Activated naive CD8-positive, alpha-beta T cell treated with anti-CD3 and anti-CD28 coated beads, Interleukin-2, amount 10 ng/mL, durations not matched to agents 7 days and 5 days (primary cell): ENCODE measurements at regions not wholly inside any gene's neighbourhood (a gene's known extent, or its start where the extent isn't known, plus 50 kb on each side); places are given as distances from the start of the nearest gene placed in this dataset.

Experiments
- ATAC-seq: fragments of 150-1000 bp; cut with Tn5 transposase; one replicate; pipeline ENCODE4 v1.10.0; 2021; ENCODE audit warnings: low read depth, moderate library complexity
- POLR2A ChIA-PET: fragments of 350-600 bp; sonication (Branson Sonifier 250); formaldehyde crosslinking; loops from one replicate; lab custom pipeline; 2021; ENCODE audit warnings: antibody characterized with exemption; lab: Charles Lee
- DNase-seq: peaks from one replicate; pipeline ENCODE4 v3.0.0; 2021
- H3K27ac Mint-ChIP-seq: one replicate; pipeline ENCODE4 v1.8.0; 2022; ENCODE audit warnings: mild to moderate bottlenecking, mixed read lengths
- H3K27me3 Mint-ChIP-seq: one replicate; pipeline ENCODE4 v1.8.0; 2022; ENCODE audit warnings: mild to moderate bottlenecking, moderate library complexity, mixed read lengths
- H3K36me3 Mint-ChIP-seq: one replicate; pipeline ENCODE4 v1.8.0; 2021; ENCODE audit warnings: mild to moderate bottlenecking, mixed read lengths
- H3K4me1 Mint-ChIP-seq: one replicate; pipeline ENCODE4 v1.8.0; 2021; ENCODE audit warnings: mixed read lengths
- H3K4me3 Mint-ChIP-seq: one replicate; pipeline ENCODE4 v1.8.0; 2022; ENCODE audit warnings: mild to moderate bottlenecking, moderate library complexity, mixed read lengths
- H3K9me3 Mint-ChIP-seq: one replicate; pipeline ENCODE4 v1.8.0; 2021; ENCODE audit warnings: mixed read lengths

DNA sequence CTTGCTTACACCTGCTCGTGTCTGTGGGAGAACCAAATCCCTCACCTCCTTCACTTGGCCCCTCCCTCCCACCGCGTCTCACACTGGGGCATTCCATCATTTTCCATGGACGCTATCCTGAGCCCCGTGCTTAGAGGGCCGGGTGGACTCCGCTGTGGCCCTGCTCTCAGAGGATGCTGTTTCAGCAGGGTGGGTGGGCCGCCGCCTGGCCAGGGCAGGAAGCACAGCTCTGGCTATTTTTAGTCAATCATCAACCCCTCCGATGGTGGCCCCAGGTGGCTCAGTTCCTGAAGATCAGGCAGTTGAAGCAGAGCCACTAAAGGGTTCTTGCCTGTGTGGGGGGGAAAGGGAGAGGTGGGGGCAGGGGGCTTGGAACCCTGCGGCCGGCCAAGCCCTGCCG is 230.3 kb downstream of the ENGASE start:
- Mint-ChIP-seq H3K9me3 (no peaks in the 10 kb centered on the region), H3K36me3 (no peaks in the 10 kb centered on the region), H3K4me3 (no peak overlapping the region), H3K4me1 (no peaks in the 10 kb centered on the region), H3K27ac (no peak overlapping the region), H3K27me3 (peaks cover 3% of the 10 kb centered on the region)
- no peak for DNase-seq
- ATAC-seq = no peak
- POLR2A ChIA-PET = no interaction called here

DNA sequence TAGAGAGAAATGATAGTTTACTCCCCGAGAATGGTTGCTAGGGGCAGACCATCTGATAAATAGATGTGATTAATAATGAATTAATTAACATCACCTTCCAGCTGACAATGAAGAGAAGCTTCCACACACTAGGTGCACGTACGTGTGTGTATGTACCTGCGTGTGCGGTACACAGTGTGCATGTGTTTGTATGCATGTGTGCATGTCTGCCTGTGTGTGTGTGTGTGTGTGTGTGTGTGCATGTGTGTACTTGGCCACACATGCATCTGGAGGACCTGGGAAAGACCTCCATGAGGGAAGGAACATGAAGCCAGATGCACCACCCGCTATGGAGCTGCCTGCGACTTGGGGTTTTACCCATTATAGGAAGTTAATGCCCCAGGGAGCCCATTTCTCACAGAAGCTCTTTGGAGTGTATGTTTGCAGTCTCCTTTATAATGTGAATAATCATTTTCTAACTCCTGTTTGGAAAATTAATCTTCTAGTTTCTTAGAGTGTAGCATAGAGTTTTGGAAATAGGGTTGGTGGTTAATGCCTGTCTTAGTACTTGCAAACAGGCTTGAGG is 229.1 kb downstream of the ENGASE start:
- Mint-ChIP-seq H3K27me3 (peaks cover 3% of the 10 kb centered on the region), H3K4me3 (no peak overlapping the region), H3K27ac (no peak overlapping the region), H3K9me3 (no peaks in the 10 kb centered on the region), H3K36me3 (no peaks in the 10 kb centered on the region), H3K4me1 (no peaks in the 10 kb centered on the region)
- POLR2A ChIA-PET = no interaction called here
- DNase-seq (no peak), ATAC-seq (no peak)

DNA sequence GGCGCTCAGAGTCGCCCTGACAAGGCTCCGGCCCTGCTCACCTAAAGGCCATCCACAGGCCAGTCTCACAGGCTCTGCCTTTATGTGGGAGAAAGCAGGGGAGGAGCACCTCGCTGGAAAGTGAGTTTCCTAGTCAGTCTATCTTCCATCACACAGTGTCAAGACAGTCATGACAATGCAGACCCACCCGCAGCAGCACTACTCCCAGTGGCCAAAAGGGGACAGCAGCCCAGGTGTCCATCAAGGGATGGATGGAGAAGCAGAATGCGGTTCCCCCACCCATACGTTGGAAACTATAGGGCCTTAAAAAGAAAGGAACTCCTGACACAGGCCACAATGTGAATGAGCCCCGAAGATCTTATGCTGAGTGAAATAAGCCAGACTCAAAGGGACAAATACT is 226.8 kb downstream of the ENGASE start:
- H3K27me3 Mint-ChIP-seq = peaks cover 3% of the 10 kb centered on the region
- H3K36me3 Mint-ChIP-seq = no peaks in the 10 kb centered on the region
- no peak overlapping the region for H3K4me3 Mint-ChIP-seq
- no peaks in the 10 kb centered on the region for H3K9me3 Mint-ChIP-seq
- ATAC-seq (no peak), DNase-seq (no peak)
- H3K4me1 Mint-ChIP-seq = no peaks in the 10 kb centered on the region
- POLR2A ChIA-PET = no interaction called here
- H3K27ac Mint-ChIP-seq = no peak overlapping the region

DNA sequence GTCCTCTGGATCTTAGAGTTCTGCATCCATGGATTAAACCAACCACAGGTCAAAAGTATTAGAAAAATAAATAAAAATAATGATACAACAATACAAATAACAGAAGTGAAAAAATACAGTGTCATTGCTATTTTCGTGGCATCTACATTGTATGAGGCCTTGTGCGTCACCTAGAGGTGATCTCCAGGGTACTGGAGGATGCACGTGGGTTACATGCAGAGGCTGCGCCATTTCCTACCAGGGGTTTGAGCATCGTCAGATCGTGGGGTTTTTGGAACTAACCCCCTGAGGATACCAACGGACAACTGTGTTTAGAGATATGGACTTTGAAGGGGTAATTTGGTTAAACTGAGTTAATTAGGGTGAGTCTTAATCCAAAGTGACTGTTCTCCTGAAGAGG is 224.7 kb downstream of the ENGASE start:
- no peak overlapping the region for H3K4me3 Mint-ChIP-seq
- no peaks in the 10 kb centered on the region for H3K9me3 Mint-ChIP-seq
- DNase-seq = no peak
- no peak overlapping the region for H3K27ac Mint-ChIP-seq
- POLR2A ChIA-PET = no interaction called here
- no peaks in the 10 kb centered on the region for H3K36me3 Mint-ChIP-seq
- no peaks in the 10 kb centered on the region for H3K4me1 Mint-ChIP-seq
- no peak for ATAC-seq
- H3K27me3 Mint-ChIP-seq = no peaks in the 10 kb centered on the region

DNA sequence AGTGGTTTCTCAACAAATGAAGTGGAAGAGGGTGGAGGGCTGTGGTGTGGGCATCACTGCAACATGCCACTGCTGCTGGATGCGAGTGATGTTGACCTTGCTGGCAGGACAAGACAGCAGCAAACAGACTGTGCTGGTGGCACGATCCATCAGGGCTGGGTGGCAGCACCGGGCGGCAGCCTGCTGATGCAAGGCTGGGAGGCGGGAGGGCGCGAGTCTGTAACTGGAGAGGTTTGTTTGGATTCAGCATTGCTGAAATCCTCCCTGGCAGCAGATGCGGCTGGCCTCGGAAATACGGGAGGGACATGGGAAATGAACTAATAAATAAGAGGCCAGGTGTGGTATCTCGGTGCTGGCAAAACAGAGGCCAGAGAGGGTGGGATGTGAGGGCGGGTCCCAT is 224.2 kb downstream of the ENGASE start:
- H3K36me3 Mint-ChIP-seq = no peaks in the 10 kb centered on the region
- ATAC-seq (no peak), DNase-seq (no peak)
- H3K27me3 Mint-ChIP-seq = no peaks in the 10 kb centered on the region
- H3K4me3 Mint-ChIP-seq = no peak overlapping the region
- H3K9me3 Mint-ChIP-seq = no peaks in the 10 kb centered on the region
- POLR2A ChIA-PET = no interaction called here
- H3K4me1 Mint-ChIP-seq = no peaks in the 10 kb centered on the region
- no peak overlapping the region for H3K27ac Mint-ChIP-seq

DNA sequence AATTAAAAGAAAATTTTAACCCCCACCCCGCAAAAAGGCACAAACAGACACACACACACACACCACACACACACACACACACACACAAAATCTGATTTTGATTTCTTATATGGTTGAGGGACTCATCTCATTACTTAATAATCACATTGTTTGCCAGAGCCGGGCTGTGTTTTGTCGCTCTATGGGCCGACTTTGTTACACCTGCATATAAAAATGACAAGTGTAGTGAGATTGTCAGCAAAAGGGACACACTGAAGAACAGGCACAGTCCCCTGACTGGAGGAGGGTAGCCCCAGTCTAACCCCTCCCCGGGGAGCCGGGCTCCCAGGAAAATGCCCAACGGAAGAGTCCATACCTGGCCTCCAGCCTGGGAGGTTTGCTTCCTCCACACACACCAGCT is 221.6 kb downstream of the ENGASE start:
- ATAC-seq (no peak), DNase-seq (no peak)
- Mint-ChIP-seq H3K9me3 (no peaks in the 10 kb centered on the region), H3K4me1 (no peaks in the 10 kb centered on the region), H3K4me3 (no peak overlapping the region), H3K36me3 (no peaks in the 10 kb centered on the region), H3K27me3 (peaks cover under 1% of the 10 kb centered on the region), H3K27ac (no peak overlapping the region)
- POLR2A ChIA-PET = no interaction called here

DNA sequence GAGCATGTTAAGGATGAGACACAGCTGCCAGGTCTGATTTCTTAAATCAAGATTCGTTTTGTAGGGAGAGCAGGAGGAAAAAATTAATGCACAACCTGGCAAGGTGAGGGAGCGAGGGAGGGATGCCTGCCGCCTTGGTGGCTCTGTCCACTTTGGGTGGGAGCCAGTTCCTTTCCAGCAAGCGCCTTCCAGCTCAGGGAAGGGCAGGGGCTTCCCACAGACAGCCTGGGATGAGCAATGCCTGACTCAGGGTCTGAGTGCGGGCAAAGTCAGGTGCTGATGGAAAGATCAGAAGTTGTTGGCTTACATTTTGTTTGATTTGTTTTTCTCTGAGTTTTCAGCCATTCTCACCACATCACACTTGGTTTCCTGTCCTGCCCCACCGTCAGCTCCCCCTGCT is 220.7 kb downstream of the ENGASE start:
- POLR2A ChIA-PET = no interaction called here
- Mint-ChIP-seq H3K27ac (no peak overlapping the region), H3K27me3 (peaks cover 2% of the 10 kb centered on the region), H3K4me1 (no peaks in the 10 kb centered on the region), H3K36me3 (no peaks in the 10 kb centered on the region), H3K4me3 (no peak overlapping the region), H3K9me3 (no peaks in the 10 kb centered on the region)
- no peak for DNase-seq
- no peak for ATAC-seq

DNA sequence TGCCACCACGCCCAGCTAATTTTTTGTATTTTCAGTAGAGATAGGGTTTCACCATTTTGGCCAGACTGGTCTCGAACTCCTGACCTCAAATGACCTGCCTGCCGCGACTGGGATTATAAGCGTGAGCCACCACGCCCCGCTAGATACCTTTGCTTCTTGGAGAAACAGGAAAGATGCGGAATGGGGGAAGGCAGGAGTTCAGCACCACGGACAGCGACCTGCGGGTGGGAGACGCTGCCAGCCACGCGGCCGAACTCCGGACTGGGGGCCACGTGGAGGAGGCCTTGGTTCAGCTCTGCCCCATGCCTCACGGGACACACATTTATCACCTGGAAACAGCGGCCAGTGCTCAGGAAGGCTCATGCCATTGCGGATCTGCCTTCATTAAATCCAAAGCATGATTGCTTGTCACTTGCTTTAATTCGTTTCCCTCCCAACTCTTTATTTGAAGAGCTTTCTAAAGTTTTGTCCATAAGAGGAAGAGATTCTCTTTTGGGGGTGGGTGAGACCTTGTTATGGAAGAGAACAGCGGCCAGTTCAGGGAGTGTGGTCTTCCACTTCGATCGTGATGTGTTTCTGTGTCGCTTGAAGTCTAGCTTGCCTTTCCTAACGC is 219.9 kb downstream of the ENGASE start:
- no peaks in the 10 kb centered on the region for H3K4me1 Mint-ChIP-seq
- no peaks in the 10 kb centered on the region for H3K36me3 Mint-ChIP-seq
- peaks cover 2% of the 10 kb centered on the region for H3K27me3 Mint-ChIP-seq
- ATAC-seq (no peak), DNase-seq (peak; percentile 79)
- H3K4me3 Mint-ChIP-seq = no peak overlapping the region
- POLR2A ChIA-PET = no interaction called here
- no peaks in the 10 kb centered on the region for H3K9me3 Mint-ChIP-seq
- H3K27ac Mint-ChIP-seq = no peak overlapping the region

DNA sequence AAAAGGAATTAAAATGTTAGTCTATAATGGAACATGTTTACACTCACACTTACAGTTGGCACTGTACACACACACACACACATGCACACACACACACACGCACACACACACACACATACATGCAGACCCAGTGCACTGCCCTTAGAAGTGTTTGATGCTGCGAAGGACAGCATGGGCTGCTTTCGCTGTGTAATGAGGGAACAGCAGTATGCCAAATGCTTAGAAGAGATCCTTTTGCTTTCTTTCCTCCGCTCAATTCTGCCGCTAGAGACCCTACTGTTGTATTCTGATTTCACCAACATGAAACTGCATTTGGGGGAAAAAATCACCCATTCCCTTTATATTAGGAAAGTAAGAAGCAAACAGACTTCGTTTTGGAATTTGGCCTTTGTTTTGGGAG is 217.9 kb downstream of the ENGASE start:
- ATAC-seq (no peak), DNase-seq (no peak)
- POLR2A ChIA-PET = no interaction called here
- no peaks in the 10 kb centered on the region for H3K4me1 Mint-ChIP-seq
- no peak overlapping the region for H3K27ac Mint-ChIP-seq
- H3K36me3 Mint-ChIP-seq = no peaks in the 10 kb centered on the region
- H3K27me3 Mint-ChIP-seq = peaks cover 2% of the 10 kb centered on the region
- H3K4me3 Mint-ChIP-seq = no peak overlapping the region
- H3K9me3 Mint-ChIP-seq = no peaks in the 10 kb centered on the region

DNA sequence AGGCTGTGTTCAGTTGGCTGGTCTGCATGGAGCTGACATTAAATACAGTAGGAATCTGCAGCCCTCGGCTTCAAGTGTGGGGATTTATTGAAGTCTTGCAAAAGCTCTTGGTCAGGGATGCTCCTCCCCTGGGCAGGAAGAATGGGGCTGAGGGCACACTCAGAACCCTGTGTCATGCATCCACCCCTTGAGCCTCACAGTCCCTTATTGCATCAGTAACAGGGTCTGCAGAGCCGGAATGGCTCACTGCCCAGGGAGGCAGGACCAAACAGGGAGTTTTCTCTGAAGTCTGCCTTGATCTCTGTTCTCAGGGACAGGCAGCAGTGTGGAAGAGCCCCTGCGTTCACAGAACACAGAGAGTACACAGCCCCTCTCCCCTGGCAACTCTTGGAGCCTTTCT is 216.8 kb downstream of the ENGASE start:
- DNase-seq (no peak), ATAC-seq (no peak)
- Mint-ChIP-seq H3K27me3 (peaks cover 4% of the 10 kb centered on the region), H3K27ac (no peak overlapping the region), H3K4me1 (no peaks in the 10 kb centered on the region), H3K4me3 (no peak overlapping the region), H3K36me3 (no peaks in the 10 kb centered on the region), H3K9me3 (no peaks in the 10 kb centered on the region)
- POLR2A ChIA-PET = no interaction called here

DNA sequence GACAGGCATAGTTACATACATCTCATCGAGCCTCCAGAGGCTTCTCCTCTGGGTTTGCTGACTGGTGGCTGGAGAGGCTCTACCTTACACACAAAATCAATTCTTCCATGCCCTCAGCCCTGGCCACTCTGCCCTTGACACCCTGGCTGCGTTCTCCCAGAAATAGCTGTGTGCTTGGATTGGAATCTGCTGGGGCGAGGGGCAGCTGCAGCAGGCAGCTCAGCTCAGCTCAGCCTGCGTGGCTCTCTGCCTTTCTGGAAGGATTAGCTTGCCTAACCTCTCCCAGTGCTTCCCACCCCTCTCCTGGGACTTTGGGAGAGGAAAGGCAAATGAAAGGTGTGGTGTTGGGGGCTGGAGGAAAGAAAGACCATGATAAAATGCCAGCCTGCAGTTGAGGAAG is 216.1 kb downstream of the ENGASE start:
- H3K4me3 Mint-ChIP-seq = no peak overlapping the region
- POLR2A ChIA-PET = no interaction called here
- DNase-seq (no peak), ATAC-seq (no peak)
- H3K36me3 Mint-ChIP-seq = no peaks in the 10 kb centered on the region
- H3K4me1 Mint-ChIP-seq = no peaks in the 10 kb centered on the region
- H3K27ac Mint-ChIP-seq = no peak overlapping the region
- H3K27me3 Mint-ChIP-seq = peaks cover 8% of the 10 kb centered on the region
- no peaks in the 10 kb centered on the region for H3K9me3 Mint-ChIP-seq

DNA sequence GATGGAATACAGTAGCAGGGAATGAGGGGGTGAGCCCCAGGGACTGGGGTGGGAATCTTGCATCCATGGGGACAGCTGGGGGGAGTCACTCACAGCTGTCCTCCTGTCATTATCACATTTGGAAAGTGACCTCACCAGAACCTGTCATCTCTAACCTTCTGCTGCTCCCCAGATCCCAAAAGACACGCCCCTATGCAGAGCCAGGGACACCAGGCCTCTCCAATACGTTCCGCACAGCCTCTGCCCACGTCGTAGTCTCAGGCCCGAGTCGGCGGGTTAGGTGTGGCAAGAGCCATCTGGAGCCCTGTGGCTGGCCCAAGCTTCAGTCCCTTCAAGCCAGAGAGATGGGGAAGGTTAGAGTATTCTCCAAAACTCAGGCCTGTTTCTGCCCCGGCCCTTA is 214.3 kb downstream of the ENGASE start:
- POLR2A ChIA-PET = no interaction called here
- DNase-seq = no peak
- Mint-ChIP-seq H3K4me3 (no peak overlapping the region), H3K9me3 (no peaks in the 10 kb centered on the region), H3K4me1 (no peaks in the 10 kb centered on the region), H3K27ac (no peak overlapping the region), H3K27me3 (peaks cover 8% of the 10 kb centered on the region), H3K36me3 (no peaks in the 10 kb centered on the region)
- ATAC-seq = no peak

DNA sequence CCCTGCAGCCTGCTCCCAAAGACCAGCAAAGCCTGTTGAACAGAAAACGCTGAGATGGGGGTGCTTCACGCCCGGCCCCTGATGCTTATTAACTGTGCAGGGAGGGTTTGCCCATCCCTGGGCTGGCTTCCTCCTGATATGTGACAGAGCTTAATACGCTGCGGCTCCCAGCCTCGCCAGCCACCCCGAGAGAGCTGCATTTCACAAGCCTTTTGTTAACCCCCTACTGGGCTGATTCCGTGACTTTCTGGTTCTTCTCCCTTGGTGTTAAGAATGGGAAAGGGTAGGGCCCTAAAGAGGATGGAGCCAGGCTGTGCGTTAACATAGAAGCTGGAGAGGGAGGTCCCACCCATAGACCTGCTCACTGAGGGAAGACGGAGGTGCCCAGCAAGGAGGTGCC is 211.8 kb downstream of the ENGASE start:
- H3K36me3 Mint-ChIP-seq = no peaks in the 10 kb centered on the region
- H3K27me3 Mint-ChIP-seq = peaks cover 8% of the 10 kb centered on the region
- H3K4me1 Mint-ChIP-seq = no peaks in the 10 kb centered on the region
- no peak overlapping the region for H3K27ac Mint-ChIP-seq
- POLR2A ChIA-PET = no interaction called here
- H3K4me3 Mint-ChIP-seq = no peak overlapping the region
- no peaks in the 10 kb centered on the region for H3K9me3 Mint-ChIP-seq
- ATAC-seq = no peak
- DNase-seq = no peak

DNA sequence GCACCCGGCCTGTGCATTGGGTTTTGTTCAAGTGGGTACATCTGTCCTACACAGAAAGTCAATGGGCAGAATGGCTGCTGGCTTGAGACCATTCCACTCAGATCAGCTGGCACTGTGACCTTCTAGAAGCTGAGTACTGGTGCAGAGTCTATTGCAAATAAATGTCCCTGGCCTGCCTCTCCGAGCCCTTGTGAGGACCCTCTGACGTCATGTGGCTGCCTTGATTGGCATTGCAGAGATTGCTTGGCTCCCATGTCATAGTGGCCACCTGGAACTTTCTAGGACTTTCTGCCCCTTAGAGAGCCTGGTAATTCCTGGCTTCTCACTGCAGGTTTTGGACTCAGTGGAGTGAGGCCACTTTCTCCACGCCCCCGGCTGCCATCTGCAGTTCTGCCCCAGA is 211.3 kb downstream of the ENGASE start:
- H3K9me3 Mint-ChIP-seq = no peaks in the 10 kb centered on the region
- no peaks in the 10 kb centered on the region for H3K36me3 Mint-ChIP-seq
- H3K27ac Mint-ChIP-seq = no peak overlapping the region
- DNase-seq (no peak), ATAC-seq (no peak)
- H3K4me1 Mint-ChIP-seq = no peaks in the 10 kb centered on the region
- H3K4me3 Mint-ChIP-seq = no peak overlapping the region
- peaks cover 8% of the 10 kb centered on the region for H3K27me3 Mint-ChIP-seq
- POLR2A ChIA-PET = no interaction called here

DNA sequence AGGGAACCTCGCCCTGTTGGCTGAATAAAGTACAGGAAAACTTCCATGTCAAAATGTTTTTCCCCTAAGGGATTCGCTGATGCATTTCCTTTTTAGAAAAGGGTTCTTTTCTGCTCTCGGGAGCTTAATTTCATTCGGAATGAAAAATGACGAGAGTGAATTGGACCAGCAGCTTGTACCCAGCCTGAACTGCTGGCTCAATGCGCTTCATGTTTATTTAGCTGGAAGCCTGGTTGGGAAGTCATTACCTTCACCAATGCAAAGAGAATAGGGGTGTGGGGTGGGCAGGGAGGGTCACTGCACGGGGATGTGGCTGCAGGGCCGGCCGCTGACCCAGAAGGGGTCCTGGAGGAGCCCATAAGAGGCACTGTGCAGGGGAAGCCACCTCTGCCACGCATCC is 207.7 kb downstream of the ENGASE start:
- POLR2A ChIA-PET = no interaction called here
- no peaks in the 10 kb centered on the region for H3K4me1 Mint-ChIP-seq
- DNase-seq = no peak
- no peak overlapping the region for H3K27ac Mint-ChIP-seq
- no peaks in the 10 kb centered on the region for H3K9me3 Mint-ChIP-seq
- no peaks in the 10 kb centered on the region for H3K36me3 Mint-ChIP-seq
- H3K27me3 Mint-ChIP-seq = peaks cover 8% of the 10 kb centered on the region
- no peak overlapping the region for H3K4me3 Mint-ChIP-seq
- no peak for ATAC-seq
